ENCODE measurements at regions not wholly inside any gene's neighbourhood (a gene's known extent, or its start where the extent isn't known, plus 50 kb on each side); places are given as distances from the start of the nearest gene placed in this dataset.

DNA sequence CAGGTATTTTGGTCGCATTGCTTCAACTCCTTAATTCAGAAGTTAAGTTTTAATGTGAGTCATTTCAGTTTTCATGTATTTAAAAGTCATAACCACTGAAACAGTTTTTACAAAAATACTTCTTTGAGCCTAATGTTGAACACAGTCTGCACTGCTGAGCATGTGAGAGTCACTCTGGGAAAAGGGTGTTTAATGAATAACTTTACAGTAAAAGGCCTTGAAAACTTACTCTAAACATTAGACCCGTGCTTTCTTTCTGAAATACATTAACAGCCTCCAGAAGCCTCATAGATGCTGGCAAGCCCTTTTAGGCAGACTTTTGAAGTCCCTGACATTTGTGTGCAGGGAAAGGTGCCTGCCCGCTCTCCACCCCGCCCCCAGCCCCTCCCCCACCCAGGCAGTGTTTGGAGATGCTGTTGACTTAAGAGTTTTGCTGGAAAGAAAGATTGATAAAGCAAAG is 68.9 kb upstream of the NR2F2 start:
- no peak for DNase-seq (ENCODE audit: low read depth)

DNA sequence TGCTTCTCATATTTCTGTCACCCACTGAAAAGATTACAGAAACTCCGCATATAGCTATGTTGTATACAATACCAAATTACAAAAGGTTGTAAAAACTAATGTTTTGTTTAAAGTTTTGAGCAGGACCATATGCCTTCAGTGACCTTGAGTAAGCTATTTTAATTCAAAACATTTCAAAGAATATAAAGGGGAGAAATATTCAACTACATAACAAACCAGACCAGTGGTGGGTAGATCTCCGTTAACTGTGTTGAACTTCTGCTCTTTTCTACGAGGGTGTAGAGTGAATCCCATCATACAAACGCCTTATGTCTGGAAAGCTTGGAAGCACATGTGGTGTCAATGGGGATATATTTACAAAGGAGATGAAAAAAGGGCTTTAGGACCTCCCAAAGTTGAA is 68.4 kb upstream of the NR2F2 start:
- no peak for DNase-seq (ENCODE audit: low read depth)

DNA sequence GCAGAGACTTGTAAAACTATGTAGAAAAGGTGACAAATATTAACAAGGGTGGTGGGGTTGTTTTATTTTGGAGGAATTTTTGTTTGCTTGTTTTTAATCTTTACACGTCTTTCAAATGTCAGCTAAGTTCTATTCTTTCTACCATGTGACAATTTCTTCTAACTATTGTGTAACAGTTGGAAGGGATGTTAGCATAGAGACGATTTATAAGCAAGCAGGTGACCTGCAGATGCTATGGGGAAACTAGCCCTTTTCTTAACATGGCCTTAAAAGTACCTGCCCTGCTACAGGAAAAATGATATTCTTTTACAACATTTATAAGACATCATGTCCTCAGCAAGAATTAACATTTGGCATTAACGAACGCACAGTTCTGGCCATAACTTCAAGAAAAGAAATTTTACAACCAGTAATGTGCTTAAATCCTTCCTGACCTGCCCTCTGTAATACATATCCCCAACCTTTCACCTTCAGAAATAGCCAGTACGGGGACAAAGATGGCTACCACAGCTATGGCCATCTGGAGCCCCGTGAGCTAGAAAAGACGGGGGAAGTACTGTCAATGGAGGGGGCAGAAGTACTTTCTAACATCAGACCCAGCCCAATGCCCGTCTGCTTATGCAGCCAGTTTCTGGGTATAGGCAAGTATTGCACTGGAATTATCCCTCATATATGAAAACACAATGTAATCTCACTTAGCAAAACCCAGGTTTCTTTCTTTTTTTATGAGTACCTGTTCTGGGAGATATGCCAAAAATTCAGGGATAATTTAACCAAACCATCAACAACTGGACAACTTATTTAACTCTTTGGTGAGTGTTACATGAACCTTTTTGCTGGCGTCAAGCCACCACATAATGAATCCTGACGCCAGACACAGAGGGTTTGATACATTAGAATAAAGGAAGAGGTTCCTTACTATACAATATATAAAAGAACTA is 67.7 kb upstream of the NR2F2 start:
- no peak for DNase-seq (ENCODE audit: low read depth)

- DNase-seq (ENCODE audit: low read depth) = no peak
These were observed 66.1 kb upstream of the NR2F2 start for GRCh38 chr15:96264351-96264798.

GRCh38 chr15:96264801-96265515 is 65.5 kb upstream of the NR2F2 start:
- peak; percentile 73 for DNase-seq (ENCODE audit: low read depth)

GRCh38 chr15:96266456-96266855 is 64.0 kb upstream of the NR2F2 start:
- no peak for DNase-seq (ENCODE audit: low read depth)

- no peak for DNase-seq (ENCODE audit: low read depth)
These were observed 63.0 kb upstream of the NR2F2 start for GRCh38 chr15:96267463-96267862.

- DNase-seq (ENCODE audit: low read depth) = no peak
These were observed 61.9 kb upstream of the NR2F2 start for GRCh38 chr15:96268442-96269204.

GRCh38 chr15:96270581-96271172 is 59.8 kb upstream of the NR2F2 start:
- no peak for DNase-seq (ENCODE audit: low read depth)

- DNase-seq (ENCODE audit: low read depth) = no peak
These were observed 58.1 kb upstream of the NR2F2 start for GRCh38 chr15:96272427-96272826.

- DNase-seq (ENCODE audit: low read depth) = peak; percentile 100
These were observed 57.0 kb upstream of the NR2F2 start for GRCh38 chr15:96273317-96274086.

GRCh38 chr15:96274087-96274440 is 56.4 kb upstream of the NR2F2 start:
- no peak for DNase-seq (ENCODE audit: low read depth)

DNA sequence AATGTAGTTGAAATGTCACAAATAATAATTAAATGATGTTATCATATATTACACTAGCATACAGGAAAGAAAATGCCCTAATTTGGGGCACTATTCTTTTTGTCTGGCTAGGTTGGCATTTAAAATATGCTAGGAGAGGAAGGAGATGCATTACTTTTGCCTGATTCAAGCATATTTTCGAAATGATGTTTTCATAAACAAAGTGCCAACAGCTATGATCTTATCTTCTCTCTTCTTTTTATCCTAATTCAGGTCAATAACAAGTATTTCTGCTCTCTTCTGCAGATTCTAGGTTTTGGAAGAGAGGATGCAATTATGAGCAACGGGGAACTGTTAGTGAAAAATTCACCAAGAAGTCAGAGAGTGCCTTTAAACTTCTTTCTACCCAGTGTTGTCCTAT is 55.8 kb upstream of the NR2F2 start:
- no peak for DNase-seq (ENCODE audit: low read depth)

DNA sequence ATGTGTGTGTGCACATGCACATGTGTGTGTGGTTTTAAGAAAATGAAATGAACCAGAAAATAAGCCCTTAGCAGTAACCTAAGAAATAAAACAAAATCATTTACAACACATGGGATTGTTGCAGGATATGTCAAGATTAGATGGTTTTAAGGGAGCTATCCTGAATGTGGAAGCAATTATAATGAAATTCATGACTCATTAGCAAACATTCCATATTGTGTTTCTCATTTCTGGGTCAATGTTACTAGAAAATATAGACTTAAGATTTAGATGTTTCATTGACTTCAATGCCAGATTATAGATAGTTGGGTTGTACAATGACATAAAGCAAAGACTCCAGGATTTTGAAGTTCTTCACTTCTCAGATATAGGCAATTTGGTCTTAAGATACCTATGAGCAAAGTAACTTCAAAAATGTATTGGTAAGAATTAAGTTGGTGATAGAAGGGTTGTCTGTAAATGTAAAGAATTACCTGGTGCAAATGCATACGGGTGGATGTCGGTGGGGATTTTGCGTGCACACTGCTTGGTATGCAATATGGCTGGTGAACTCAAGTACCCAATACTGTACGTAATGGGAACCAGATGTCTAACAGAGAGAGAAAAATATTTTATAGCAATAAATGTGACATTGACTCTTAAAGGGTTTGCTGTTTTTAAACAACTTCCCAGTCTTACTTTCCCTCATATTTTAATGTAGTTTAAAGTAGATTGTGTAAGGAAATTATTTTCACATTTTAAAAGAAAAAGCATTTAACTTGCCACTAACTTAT is 53.9 kb upstream of the NR2F2 start:
- DNase-seq (ENCODE audit: low read depth) = no peak
